ENCODE measurements at regions not wholly inside any gene's neighbourhood (a gene's known extent, or its start where the extent isn't known, plus 50 kb on each side); places are given as distances from the start of the nearest gene placed in this dataset.

DNA sequence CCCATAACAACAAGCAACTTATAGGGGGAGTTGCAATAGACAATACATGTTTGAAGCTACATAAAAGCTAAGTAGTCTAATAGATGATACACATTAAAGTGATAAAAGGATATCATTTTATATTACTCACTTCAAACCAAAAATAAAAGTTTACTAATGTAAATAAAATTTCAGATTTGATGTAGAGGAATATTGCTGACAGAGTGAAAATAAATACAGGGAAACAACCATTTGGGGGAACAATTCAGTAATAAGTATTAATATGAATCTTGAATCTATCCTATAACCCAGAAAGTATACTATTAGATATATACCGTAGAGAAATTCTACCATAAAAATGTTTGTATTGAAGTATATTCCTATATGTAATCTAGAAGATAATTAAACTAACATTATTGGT lies 1248.9 kb upstream of the EPHA6 start:
- ChIA-PET CTCF (ENCODE audit: partially characterized antibody) (no interaction called here), POLR2A (ENCODE audit: partially characterized antibody) (no interaction called here)
- H3K9ac ChIP-seq (replicated peaks in 1 of 4; ENCODE audit: extremely low read depth in 1 of 4, low read depth in 3 of 4, low read length in 3 of 4): no peak overlapping the region
- no peak overlapping the region for H4K5ac ChIP-seq (ENCODE audit: insufficient read length, low read depth, low read length)
- no peak overlapping the region for H3K4ac ChIP-seq (replicated peaks; ENCODE audit: insufficient read length, low read depth, low read length)
- H3K79me2 ChIP-seq (ENCODE audit: control insufficient read depth in 1 of 2, insufficient read depth in 2 of 2, low read length in 2 of 2): no peaks in the 10 kb centered on the region
- H3K9me3 ChIP-seq (ENCODE audit: insufficient read depth in 2 of 2, low read depth in 1 of 2, low read length in 1 of 2): no peaks in the 10 kb centered on the region
- H2BK5ac ChIP-seq (ENCODE audit: low read depth, low read length): no peak overlapping the region
- H3K4me1 ChIP-seq (replicated peaks in 1 of 4; ENCODE audit: control insufficient read depth in 3 of 4, insufficient read depth in 4 of 4, low read length in 3 of 4): peaks cover 0 to 4% (median 0%) of the 10 kb centered on the region in 4 experiments; a peak in 1 of 7 replicates
- H2AFZ ChIP-seq (ENCODE audit: low read length): no peak overlapping the region
- DNase-seq (ENCODE audit: low read depth in 1 of 2, low spot score in 2 of 2) (no peak), FAIRE-seq (no peak)
- 95% methylated on average over 1 of the region's 1 CpG; no CpG with 5 or more reads in 1 of the 2 experiments for WGBS, 2 experiments (ENCODE audit: extremely low coverage in 1 of 2, insufficient coverage in 1 of 2, insufficient read length in 1 of 2, insufficient replicate concordance in 2 of 2, low coverage in 1 of 2, low lambda C conversion rate in 2 of 2, missing lambda C conversion rate in 1 of 2)
- H4K20me1 ChIP-seq (replicated peaks in 1 of 2; ENCODE audit: control insufficient read depth in 1 of 2, insufficient read depth in 2 of 2, low read length in 2 of 2): no peaks in the 10 kb centered on the region
- no peak overlapping the region for H3K56ac ChIP-seq (replicated peaks; ENCODE audit: insufficient read length, low read depth, low read length)
- H4K8ac ChIP-seq (ENCODE audit: extremely low read depth, insufficient read depth, low read length): no peak overlapping the region
- no peak overlapping the region for H3K27ac ChIP-seq (ENCODE audit: low read depth, low read length)
- no peak overlapping the region for H3K18ac ChIP-seq (ENCODE audit: extremely low read depth, low read length)
- no peaks in the 10 kb centered on the region for H3K79me1 ChIP-seq (ENCODE audit: low read depth, low read length)
- no peak overlapping the region for H3K4me2 ChIP-seq (ENCODE audit: insufficient read depth in 1 of 2, low read depth in 2 of 2, low read length in 2 of 2)
- no peaks in the 10 kb centered on the region for H3K36me3 ChIP-seq (ENCODE audit: control insufficient read depth in 2 of 4, insufficient read depth in 4 of 4, low read length in 3 of 4)
- TF ChIP-seq YY1 (IDR thresholded peaks at IDR 0.05; ENCODE audit: low read depth, low read length) (no peak), SIN3A (conservative IDR thresholded peaks at IDR 0.05 in 1 of 2, IDR thresholded peaks at IDR 0.05 in 1 of 2; ENCODE audit: low read depth in 1 of 2, low read length in 2 of 2) (no peak), SIX5 (IDR thresholded peaks at IDR 0.05; ENCODE audit: low read depth, low read length) (no peak), RFX5 (IDR thresholded peaks at IDR 0.05; ENCODE audit: borderline replicate concordance, low read depth, low read length) (no peak), MAX (IDR thresholded peaks at IDR 0.05) (no peak), TBP (IDR thresholded peaks at IDR 0.05; ENCODE audit: low read depth, low read length) (no peak), TAF7 (optimal IDR thresholded peaks at IDR 0.05; ENCODE audit: borderline replicate concordance, low read depth, low read length) (no peak), MAFK (IDR thresholded peaks at IDR 0.05; ENCODE audit: low read depth, low read length) (no peak), FOSL1 (IDR thresholded peaks at IDR 0.05; ENCODE audit: insufficient read depth, low read depth, low read length) (no peak), BACH1 (IDR thresholded peaks at IDR 0.05; ENCODE audit: low read length) (no peak), RBBP5 (IDR thresholded peaks at IDR 0.05; ENCODE audit: borderline replicate concordance, low read depth, low read length) (no peak)
- TF ChIP-seq, protein P1, sequence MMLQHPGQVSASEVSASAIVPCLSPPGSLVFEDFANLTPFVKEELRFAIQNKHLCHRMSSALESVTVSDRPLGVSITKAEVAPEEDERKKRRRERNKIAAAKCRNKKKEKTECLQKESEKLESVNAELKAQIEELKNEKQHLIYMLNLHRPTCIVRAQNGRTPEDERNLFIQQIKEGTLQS (IDR thresholded peaks at IDR 0.05; ENCODE audit: insufficient read depth, low read depth, low read length): no peak
- no peak overlapping the region for H3K4me3 ChIP-seq (ENCODE audit: extremely low read depth in 1 of 4, insufficient read depth in 2 of 4, low read depth in 3 of 4, low read length in 4 of 4)
- no peak overlapping the region for H2BK20ac ChIP-seq (ENCODE audit: low read length)
- H2AK5ac ChIP-seq (ENCODE audit: low read depth, low read length): no peak overlapping the region
- H3K23ac ChIP-seq (ENCODE audit: insufficient read length): no peak overlapping the region
- no peak overlapping the region for H2BK15ac ChIP-seq (ENCODE audit: low read length)
- H4K91ac ChIP-seq (replicated peaks; ENCODE audit: insufficient read length, low read length): no peak overlapping the region
- H3K14ac ChIP-seq (ENCODE audit: insufficient read length): no peak overlapping the region
- H2BK12ac ChIP-seq (ENCODE audit: low read depth, low read length): no peak overlapping the region
- H3K23me2 ChIP-seq (ENCODE audit: low read depth, low read length): no peaks in the 10 kb centered on the region
- no peak overlapping the region for H2BK120ac ChIP-seq (replicated peaks; ENCODE audit: low read depth, low read length)
- no peaks in the 10 kb centered on the region for H3K27me3 ChIP-seq (replicated peaks in 1 of 4; ENCODE audit: control insufficient read depth in 3 of 4, extremely low read depth in 1 of 4, insufficient read depth in 3 of 4, low read length in 3 of 4)

Data from H1 (cell line).